ENCODE measurements at regions not wholly inside any gene's neighbourhood (a gene's known extent, or its start where the extent isn't known, plus 50 kb on each side); places are given as distances from the start of the nearest gene placed in this dataset.

DNA sequence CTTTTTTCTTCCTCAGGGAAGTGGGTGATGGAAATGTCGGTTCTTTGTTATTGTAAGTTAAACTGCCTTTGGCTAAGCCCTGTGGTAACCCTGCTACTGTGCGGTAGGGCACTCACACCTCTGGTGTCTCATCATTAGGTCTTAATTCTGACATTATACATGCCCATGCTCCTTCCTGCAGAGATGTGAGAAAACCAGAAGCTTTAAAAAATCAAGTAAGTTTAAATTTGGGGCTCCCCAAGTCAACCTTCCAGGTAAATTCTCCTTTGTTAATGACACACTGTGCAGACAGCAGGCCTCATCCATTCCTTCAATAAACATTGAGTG, 155.8 kb downstream of the FAM43A start:
- TF ChIP-seq, protein P1, sequence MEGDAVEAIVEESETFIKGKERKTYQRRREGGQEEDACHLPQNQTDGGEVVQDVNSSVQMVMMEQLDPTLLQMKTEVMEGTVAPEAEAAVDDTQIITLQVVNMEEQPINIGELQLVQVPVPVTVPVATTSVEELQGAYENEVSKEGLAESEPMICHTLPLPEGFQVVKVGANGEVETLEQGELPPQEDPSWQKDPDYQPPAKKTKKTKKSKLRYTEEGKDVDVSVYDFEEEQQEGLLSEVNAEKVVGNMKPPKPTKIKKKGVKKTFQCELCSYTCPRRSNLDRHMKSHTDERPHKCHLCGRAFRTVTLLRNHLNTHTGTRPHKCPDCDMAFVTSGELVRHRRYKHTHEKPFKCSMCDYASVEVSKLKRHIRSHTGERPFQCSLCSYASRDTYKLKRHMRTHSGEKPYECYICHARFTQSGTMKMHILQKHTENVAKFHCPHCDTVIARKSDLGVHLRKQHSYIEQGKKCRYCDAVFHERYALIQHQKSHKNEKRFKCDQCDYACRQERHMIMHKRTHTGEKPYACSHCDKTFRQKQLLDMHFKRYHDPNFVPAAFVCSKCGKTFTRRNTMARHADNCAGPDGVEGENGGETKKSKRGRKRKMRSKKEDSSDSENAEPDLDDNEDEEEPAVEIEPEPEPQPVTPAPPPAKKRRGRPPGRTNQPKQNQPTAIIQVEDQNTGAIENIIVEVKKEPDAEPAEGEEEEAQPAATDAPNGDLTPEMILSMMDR (IDR thresholded peaks at IDR 0.05): no peak

GRCh38 chr3:194843556-194843955, 157.9 kb downstream of the FAM43A start:
- TF ChIP-seq, protein P1 (IDR thresholded peaks at IDR 0.05): no peak

DNA sequence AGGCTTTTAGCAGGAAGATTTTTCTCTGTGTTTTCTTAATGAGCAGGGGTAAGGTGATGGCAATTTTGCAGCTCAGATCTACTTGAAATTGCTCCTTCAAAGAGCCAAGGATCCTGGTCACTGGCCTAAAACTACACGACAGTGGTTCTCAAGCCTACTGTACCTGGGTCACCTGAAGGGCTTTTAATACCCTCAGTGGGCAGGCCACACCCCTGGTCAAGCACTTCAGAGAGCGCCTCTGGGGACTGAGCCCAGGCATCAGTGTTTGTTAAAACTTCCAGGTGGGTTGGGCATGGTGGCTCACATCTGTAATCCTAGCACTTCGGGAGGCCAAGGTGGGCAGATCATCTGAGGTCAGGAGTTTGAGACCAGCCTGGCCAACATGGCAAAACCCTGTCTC, 158.4 kb downstream of the FAM43A start:
- TF ChIP-seq, protein P1 (IDR thresholded peaks at IDR 0.05): no peak

DNA sequence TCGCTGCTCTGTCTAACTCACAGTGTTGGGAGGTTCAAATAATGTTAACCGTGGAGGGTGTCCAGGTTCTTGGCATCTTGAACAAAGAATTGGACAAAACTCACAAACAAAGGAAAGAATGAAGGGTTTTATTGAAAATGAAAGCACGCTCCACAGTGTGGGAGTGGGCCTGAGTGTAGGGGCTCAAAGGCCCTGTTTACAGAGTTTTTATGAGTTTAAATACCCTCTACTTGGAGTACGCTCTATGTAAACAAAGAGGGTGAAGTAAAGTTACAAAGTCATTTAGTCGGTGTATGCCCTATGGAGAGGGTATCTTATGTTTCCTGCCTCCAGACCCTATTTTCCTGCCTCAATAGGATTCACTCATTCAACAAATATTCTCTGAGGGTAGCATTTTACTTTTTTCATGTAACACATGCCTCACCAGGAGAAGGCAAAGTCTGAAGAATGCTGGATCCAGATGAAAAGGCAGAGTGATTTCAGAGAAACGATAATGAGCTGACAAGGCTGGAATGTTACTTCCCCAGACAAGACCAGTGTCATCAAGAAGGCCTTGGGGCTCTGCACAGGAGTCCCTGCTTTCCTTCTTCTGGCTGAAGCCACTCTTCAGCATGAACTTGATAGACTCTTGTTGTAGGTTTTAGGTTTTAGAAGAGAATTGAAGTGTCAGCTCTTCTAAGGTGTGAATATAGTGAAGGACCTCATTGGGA, 163.6 kb downstream of the FAM43A start:
- TF ChIP-seq, protein P1 (IDR thresholded peaks at IDR 0.05): no peak

GRCh38 chr3:194851254-194851653, 165.6 kb downstream of the FAM43A start:
- TF ChIP-seq, protein P1 (IDR thresholded peaks at IDR 0.05): no peak

- TF ChIP-seq, protein P1 (IDR thresholded peaks at IDR 0.05): no peak
These were observed 166.3 kb downstream of the FAM43A start for GRCh38 chr3:194851941-194852340.

- TF ChIP-seq, protein P1 (IDR thresholded peaks at IDR 0.05): no peak
These were observed 166.7 kb downstream of the FAM43A start for GRCh38 chr3:194852345-194852744.
